ENCODE measurements at regions not wholly inside any gene's neighbourhood (a gene's known extent, or its start where the extent isn't known, plus 50 kb on each side); places are given as distances from the start of the nearest gene placed in this dataset.

DNA sequence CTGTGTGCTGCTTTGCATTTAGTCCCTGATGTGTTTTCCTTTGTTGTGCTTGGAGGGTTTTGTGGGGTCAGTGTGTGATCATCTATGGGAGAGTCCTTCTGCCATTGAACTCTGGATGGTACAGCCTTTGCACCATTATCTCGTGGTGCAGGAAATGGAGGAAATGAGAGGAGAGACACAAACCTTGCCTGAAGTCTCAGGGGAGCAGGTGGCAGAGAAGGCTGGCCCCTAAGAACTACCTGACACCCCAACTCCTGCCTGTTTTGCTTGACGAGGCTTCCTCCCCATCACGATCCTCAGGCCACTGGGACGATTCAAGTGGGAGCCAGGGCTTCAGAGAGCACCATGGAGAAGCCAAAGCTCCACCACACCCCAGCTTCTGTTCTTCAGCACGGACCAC, 1316.4 kb downstream of the TBC1D22A start:
- Mint-ChIP-seq H3K27me3 (peaks cover 9 to 55% of the 10 kb centered on the region in 2 donors), H3K27ac (peak overlapping the region in 1 of 8 donors; percentile 34), H3K36me3 (peaks cover 0 to 2% (median 0%) of the 10 kb centered on the region in 3 donors)

DNA sequence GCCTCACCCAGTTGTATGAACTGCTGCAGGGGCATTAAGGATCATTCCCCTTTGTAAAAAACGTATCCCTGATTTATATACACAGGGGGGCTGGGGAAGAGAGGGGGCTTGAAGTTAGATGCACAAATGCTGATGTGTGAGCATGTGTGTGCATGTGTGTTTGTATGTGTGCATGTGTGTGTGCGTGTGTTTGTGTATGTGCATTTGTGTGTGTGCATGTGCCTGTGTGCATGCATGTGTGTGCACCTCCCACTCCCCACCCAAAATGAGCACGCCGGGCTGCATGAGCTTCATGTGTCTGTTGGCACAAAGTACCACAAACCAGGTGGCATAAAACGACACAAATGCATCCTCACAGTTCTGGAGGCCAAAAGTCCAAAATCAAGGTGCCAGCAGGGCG, 1315.2 kb downstream of the TBC1D22A start:
- Histone ChIP-seq H3K27me3 (ENCODE audit: insufficient read depth, low read length, poor library complexity, severe bottlenecking) (peaks cover 3% of the 10 kb centered on the region), H3K36me3 (ENCODE audit: insufficient read depth, low read length) (no peaks in the 10 kb centered on the region), H3K27ac (ENCODE audit: low read depth, low read length) (no peak overlapping the region), H3K9me3 (ENCODE audit: low read length) (no peaks in the 10 kb centered on the region), H3K4me1 (ENCODE audit: insufficient read depth, low read length) (peaks cover 8% of the 10 kb centered on the region), H3K4me3 (ENCODE audit: low read length) (no peak overlapping the region)
- DNase-seq: no peak
- peaks cover 9 to 57% of the 10 kb centered on the region in 2 donors for H3K27me3 Mint-ChIP-seq
- peak overlapping the region in 1 of 8 donors; percentile 36 for H3K27ac Mint-ChIP-seq
- H3K4me3 Mint-ChIP-seq: no peak overlapping the region
- H3K4me1 Mint-ChIP-seq: peaks cover 20 to 24% (median 23%) of the 10 kb centered on the region in 3 donors
- peaks cover 0 to 2% (median 0%) of the 10 kb centered on the region in 3 donors for H3K36me3 Mint-ChIP-seq
- H3K9me3 Mint-ChIP-seq: no peaks in the 10 kb centered on the region
- ChIA-PET CTCF (no interaction called here), POLR2A (no interaction called here)

More for the DNA sequence above, 1316.4 kb downstream of the TBC1D22A start:
- Histone ChIP-seq H3K27ac (ENCODE audit: low read depth, low read length) (no peak overlapping the region), H3K9me3 (ENCODE audit: low read length) (no peaks in the 10 kb centered on the region), H3K4me3 (ENCODE audit: low read length) (no peak overlapping the region), H3K4me1 (ENCODE audit: insufficient read depth, low read length) (peaks cover 10% of the 10 kb centered on the region), H3K36me3 (ENCODE audit: insufficient read depth, low read length) (no peaks in the 10 kb centered on the region), H3K27me3 (ENCODE audit: insufficient read depth, low read length, poor library complexity, severe bottlenecking) (peaks cover 9% of the 10 kb centered on the region)
- ChIA-PET POLR2A (no interaction called here), CTCF (no interaction called here)
- Mint-ChIP-seq H3K4me3 (no peak overlapping the region), H3K9me3 (no peaks in the 10 kb centered on the region), H3K4me1 (peaks cover 23 to 27% (median 26%) of the 10 kb centered on the region in 3 donors)
- DNase-seq: no peak

GRCh38 chr22:48076008-48076407, 1313.6 kb downstream of the TBC1D22A start:
- H3K27me3 Mint-ChIP-seq: peaks cover 9 to 57% of the 10 kb centered on the region in 2 donors
- Histone ChIP-seq H3K27me3 (ENCODE audit: insufficient read depth, low read length, poor library complexity, severe bottlenecking) (peaks cover 3% of the 10 kb centered on the region), H3K36me3 (ENCODE audit: insufficient read depth, low read length) (no peaks in the 10 kb centered on the region), H3K27ac (ENCODE audit: low read depth, low read length) (no peak overlapping the region), H3K4me1 (ENCODE audit: insufficient read depth, low read length) (peaks cover 8% of the 10 kb centered on the region), H3K9me3 (ENCODE audit: low read length) (no peaks in the 10 kb centered on the region), H3K4me3 (ENCODE audit: low read length) (no peak overlapping the region)
- no peak overlapping the region for H3K4me3 Mint-ChIP-seq
- H3K27ac Mint-ChIP-seq: no peak overlapping the region
- CTCF ChIA-PET: no interaction called here
- H3K9me3 Mint-ChIP-seq: no peaks in the 10 kb centered on the region
- DNase-seq: no peak
- POLR2A ChIA-PET: no interaction called here
- peaks cover 20 to 24% (median 23%) of the 10 kb centered on the region in 3 donors for H3K4me1 Mint-ChIP-seq
- peaks cover 0 to 2% (median 0%) of the 10 kb centered on the region in 3 donors for H3K36me3 Mint-ChIP-seq

- no peak overlapping the region for H3K4me3 Mint-ChIP-seq
- Histone ChIP-seq H3K4me3 (ENCODE audit: low read length) (no peak overlapping the region), H3K4me1 (ENCODE audit: insufficient read depth, low read length) (peaks cover 8% of the 10 kb centered on the region), H3K36me3 (ENCODE audit: insufficient read depth, low read length) (no peaks in the 10 kb centered on the region), H3K27ac (ENCODE audit: low read depth, low read length) (no peak overlapping the region), H3K9me3 (ENCODE audit: low read length) (no peaks in the 10 kb centered on the region), H3K27me3 (ENCODE audit: insufficient read depth, low read length, poor library complexity, severe bottlenecking) (peaks cover 3% of the 10 kb centered on the region)
- no peaks in the 10 kb centered on the region for H3K9me3 Mint-ChIP-seq
- H3K27me3 Mint-ChIP-seq: peaks cover 10 to 57% of the 10 kb centered on the region in 2 donors
- H3K27ac Mint-ChIP-seq: peak overlapping the region in 1 of 8 donors; percentile 89
- no peak for DNase-seq
- CTCF ChIA-PET: no interaction called here
- peaks cover 18 to 20% (median 20%) of the 10 kb centered on the region in 3 donors for H3K4me1 Mint-ChIP-seq
- POLR2A ChIA-PET: no interaction called here
- H3K36me3 Mint-ChIP-seq: peaks cover 0 to 2% (median 0%) of the 10 kb centered on the region in 3 donors
Observed at GRCh38 chr22:48075604-48076003, 1313.2 kb downstream of the TBC1D22A start.

GRCh38 chr22:48072777-48073176, 1310.3 kb downstream of the TBC1D22A start:
- no peak overlapping the region for H3K4me3 ChIP-seq (ENCODE audit: low read length)
- H3K27ac ChIP-seq (ENCODE audit: low read depth, low read length): no peak overlapping the region
- POLR2A ChIA-PET: no interaction called here
- CTCF ChIA-PET: no interaction called here
- peaks cover 0 to 2% (median 0%) of the 10 kb centered on the region in 3 donors for H3K36me3 Mint-ChIP-seq
- H3K4me1 ChIP-seq (ENCODE audit: insufficient read depth, low read length): no peaks in the 10 kb centered on the region
- H3K4me3 Mint-ChIP-seq: no peak overlapping the region
- H3K36me3 ChIP-seq (ENCODE audit: insufficient read depth, low read length): no peaks in the 10 kb centered on the region
- H3K27ac Mint-ChIP-seq: no peak overlapping the region
- peaks cover under 1% of the 10 kb centered on the region for H3K27me3 ChIP-seq (ENCODE audit: insufficient read depth, low read length, poor library complexity, severe bottlenecking)
- H3K27me3 Mint-ChIP-seq: peaks cover 10 to 38% of the 10 kb centered on the region in 2 donors
- H3K4me1 Mint-ChIP-seq: no peaks in the 10 kb centered on the region
- no peaks in the 10 kb centered on the region for H3K9me3 ChIP-seq (ENCODE audit: low read length)
- no peaks in the 10 kb centered on the region for H3K9me3 Mint-ChIP-seq
- no peak for DNase-seq

DNA sequence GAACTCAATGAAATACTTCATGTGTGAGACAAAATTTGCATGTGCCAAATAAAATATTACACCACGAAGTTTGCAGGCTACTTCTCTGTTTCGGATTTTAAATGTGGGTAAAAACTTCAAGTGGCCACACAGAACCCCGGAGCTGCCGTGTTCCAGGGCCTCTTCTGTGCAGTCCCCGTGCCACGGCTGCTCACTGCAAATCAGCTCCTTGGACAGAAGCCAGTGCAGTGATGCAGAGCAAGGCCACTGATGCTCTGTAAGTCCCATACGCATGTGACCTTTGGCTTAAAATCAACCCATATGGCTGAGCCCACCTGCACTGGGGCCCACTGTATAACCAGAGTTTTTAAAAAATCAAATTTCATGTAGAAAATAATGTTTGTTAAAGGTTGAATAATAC, 1309.4 kb downstream of the TBC1D22A start:
- Mint-ChIP-seq H3K27ac (no peak overlapping the region), H3K9me3 (no peaks in the 10 kb centered on the region), H3K36me3 (peaks cover 0 to 2% (median 0%) of the 10 kb centered on the region in 3 donors), H3K27me3 (peaks cover 5 to 30% of the 10 kb centered on the region in 2 donors), H3K4me3 (no peak overlapping the region), H3K4me1 (no peaks in the 10 kb centered on the region)
- Histone ChIP-seq H3K27me3 (ENCODE audit: insufficient read depth, low read length, poor library complexity, severe bottlenecking) (no peaks in the 10 kb centered on the region), H3K9me3 (ENCODE audit: low read length) (no peaks in the 10 kb centered on the region), H3K4me3 (ENCODE audit: low read length) (no peak overlapping the region), H3K36me3 (ENCODE audit: insufficient read depth, low read length) (no peaks in the 10 kb centered on the region), H3K27ac (ENCODE audit: low read depth, low read length) (no peak overlapping the region), H3K4me1 (ENCODE audit: insufficient read depth, low read length) (no peaks in the 10 kb centered on the region)
- no peak for DNase-seq
- ChIA-PET POLR2A (no interaction called here), CTCF (no interaction called here)

DNA sequence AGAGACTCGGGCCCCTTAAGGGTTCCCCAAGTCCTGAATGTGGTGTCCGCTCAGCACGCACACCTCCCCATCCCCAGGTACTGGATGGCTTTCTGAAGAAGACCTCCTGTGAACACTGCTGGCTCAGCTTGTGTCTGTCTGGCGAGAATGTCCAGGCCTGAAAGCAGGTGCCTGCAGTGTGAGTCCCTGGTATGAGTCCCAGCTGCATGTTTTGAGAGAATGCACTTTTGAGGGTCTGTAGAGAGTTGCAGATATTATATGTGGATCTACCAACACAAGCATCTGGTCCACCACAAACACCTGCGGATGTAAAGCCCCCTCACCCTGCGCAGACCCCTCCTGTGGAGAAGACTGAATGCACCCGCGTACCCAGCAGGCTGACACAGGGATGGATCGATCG, 1308.9 kb downstream of the TBC1D22A start:
- H3K36me3 Mint-ChIP-seq: peaks cover 0 to 2% (median 0%) of the 10 kb centered on the region in 3 donors
- no peak overlapping the region for H3K27ac Mint-ChIP-seq
- no peaks in the 10 kb centered on the region for H3K27me3 ChIP-seq (ENCODE audit: insufficient read depth, low read length, poor library complexity, severe bottlenecking)
- H3K4me3 Mint-ChIP-seq: no peak overlapping the region
- H3K27ac ChIP-seq (ENCODE audit: low read depth, low read length): no peak overlapping the region
- no peak for DNase-seq
- CTCF ChIA-PET: no interaction called here
- no peaks in the 10 kb centered on the region for H3K36me3 ChIP-seq (ENCODE audit: insufficient read depth, low read length)
- POLR2A ChIA-PET: no interaction called here
- H3K4me3 ChIP-seq (ENCODE audit: low read length): no peak overlapping the region
- H3K4me1 Mint-ChIP-seq: no peaks in the 10 kb centered on the region
- no peaks in the 10 kb centered on the region for H3K9me3 ChIP-seq (ENCODE audit: low read length)
- peaks cover 5 to 26% of the 10 kb centered on the region in 2 donors for H3K27me3 Mint-ChIP-seq
- no peaks in the 10 kb centered on the region for H3K9me3 Mint-ChIP-seq
- H3K4me1 ChIP-seq (ENCODE audit: insufficient read depth, low read length): no peaks in the 10 kb centered on the region

DNA sequence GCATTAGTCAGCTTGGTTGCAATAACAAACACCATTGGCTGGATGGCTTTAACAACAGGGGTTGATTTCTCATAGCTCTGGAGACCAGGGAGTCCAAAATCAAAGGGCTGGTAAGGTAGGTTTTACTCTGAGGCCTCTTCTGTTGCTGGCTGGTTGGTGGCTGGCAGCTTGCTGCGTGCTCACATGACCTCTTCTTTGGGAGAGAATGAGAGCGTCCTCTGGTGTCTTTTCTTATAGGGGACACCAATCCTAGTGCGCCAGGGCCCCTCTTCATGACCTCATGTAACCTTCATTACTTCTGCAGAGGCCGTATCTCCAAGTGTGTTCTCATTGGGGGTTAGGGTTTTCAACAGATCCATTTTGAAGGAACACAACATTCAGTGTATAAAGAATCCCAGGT, 1308.3 kb downstream of the TBC1D22A start:
- Histone ChIP-seq H3K27ac (ENCODE audit: low read depth, low read length) (no peak overlapping the region), H3K4me1 (ENCODE audit: insufficient read depth, low read length) (no peaks in the 10 kb centered on the region), H3K27me3 (ENCODE audit: insufficient read depth, low read length, poor library complexity, severe bottlenecking) (no peaks in the 10 kb centered on the region), H3K36me3 (ENCODE audit: insufficient read depth, low read length) (no peaks in the 10 kb centered on the region), H3K9me3 (ENCODE audit: low read length) (no peaks in the 10 kb centered on the region), H3K4me3 (ENCODE audit: low read length) (no peak overlapping the region)
- H3K9me3 Mint-ChIP-seq: no peaks in the 10 kb centered on the region
- ChIA-PET CTCF (no interaction called here), POLR2A (no interaction called here)
- H3K27ac Mint-ChIP-seq: no peak overlapping the region
- peaks cover 0 to 2% (median 0%) of the 10 kb centered on the region in 3 donors for H3K36me3 Mint-ChIP-seq
- H3K27me3 Mint-ChIP-seq: peaks cover 3 to 20% of the 10 kb centered on the region in 2 donors
- DNase-seq: no peak
- H3K4me3 Mint-ChIP-seq: no peak overlapping the region
- H3K4me1 Mint-ChIP-seq: no peaks in the 10 kb centered on the region

DNA sequence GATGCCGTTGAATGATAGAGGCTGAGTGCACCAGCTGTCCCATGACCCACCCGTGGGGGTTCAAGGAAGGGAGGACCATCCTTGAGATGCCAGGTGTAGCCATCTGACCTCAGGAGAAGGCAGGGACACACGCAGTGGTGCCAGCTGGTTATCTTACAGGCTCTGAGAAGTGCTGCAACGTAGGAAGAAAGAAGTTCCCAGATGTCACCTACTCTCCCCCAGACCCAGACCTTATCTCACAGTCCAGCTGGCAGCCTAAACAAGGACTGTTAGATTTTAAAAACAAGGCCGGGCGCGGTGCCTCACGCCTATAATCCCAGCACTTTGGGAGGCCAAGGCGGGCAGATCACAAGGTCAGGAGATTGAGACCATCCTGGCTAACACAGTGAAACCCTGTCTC, 1307.6 kb downstream of the TBC1D22A start:
- peaks cover 3 to 15% of the 10 kb centered on the region in 2 donors for H3K27me3 Mint-ChIP-seq
- POLR2A ChIA-PET: no interaction called here
- CTCF ChIA-PET: no interaction called here
- Histone ChIP-seq H3K9me3 (ENCODE audit: low read length) (no peaks in the 10 kb centered on the region), H3K4me1 (ENCODE audit: insufficient read depth, low read length) (no peaks in the 10 kb centered on the region), H3K27ac (ENCODE audit: low read depth, low read length) (no peak overlapping the region), H3K27me3 (ENCODE audit: insufficient read depth, low read length, poor library complexity, severe bottlenecking) (no peaks in the 10 kb centered on the region), H3K4me3 (ENCODE audit: low read length) (no peak overlapping the region), H3K36me3 (ENCODE audit: insufficient read depth, low read length) (no peaks in the 10 kb centered on the region)
- no peaks in the 10 kb centered on the region for H3K9me3 Mint-ChIP-seq
- H3K36me3 Mint-ChIP-seq: peaks cover 0 to 2% (median 0%) of the 10 kb centered on the region in 3 donors
- no peak overlapping the region for H3K27ac Mint-ChIP-seq
- H3K4me3 Mint-ChIP-seq: no peak overlapping the region
- H3K4me1 Mint-ChIP-seq: no peaks in the 10 kb centered on the region
- no peak for DNase-seq

All from CD8-positive, alpha-beta memory T cell (primary cell).